Effector CD8-positive, alpha-beta T cell (primary cell): ENCODE measurements at regions not wholly inside any gene's neighbourhood (a gene's known extent, or its start where the extent isn't known, plus 50 kb on each side); places are given as distances from the start of the nearest gene placed in this dataset.

ENCODE experiments used
- DNase-seq: peaks from one replicate; lab custom pipeline; 2025; lab: John Stamatoyannopoulos, UW

DNA sequence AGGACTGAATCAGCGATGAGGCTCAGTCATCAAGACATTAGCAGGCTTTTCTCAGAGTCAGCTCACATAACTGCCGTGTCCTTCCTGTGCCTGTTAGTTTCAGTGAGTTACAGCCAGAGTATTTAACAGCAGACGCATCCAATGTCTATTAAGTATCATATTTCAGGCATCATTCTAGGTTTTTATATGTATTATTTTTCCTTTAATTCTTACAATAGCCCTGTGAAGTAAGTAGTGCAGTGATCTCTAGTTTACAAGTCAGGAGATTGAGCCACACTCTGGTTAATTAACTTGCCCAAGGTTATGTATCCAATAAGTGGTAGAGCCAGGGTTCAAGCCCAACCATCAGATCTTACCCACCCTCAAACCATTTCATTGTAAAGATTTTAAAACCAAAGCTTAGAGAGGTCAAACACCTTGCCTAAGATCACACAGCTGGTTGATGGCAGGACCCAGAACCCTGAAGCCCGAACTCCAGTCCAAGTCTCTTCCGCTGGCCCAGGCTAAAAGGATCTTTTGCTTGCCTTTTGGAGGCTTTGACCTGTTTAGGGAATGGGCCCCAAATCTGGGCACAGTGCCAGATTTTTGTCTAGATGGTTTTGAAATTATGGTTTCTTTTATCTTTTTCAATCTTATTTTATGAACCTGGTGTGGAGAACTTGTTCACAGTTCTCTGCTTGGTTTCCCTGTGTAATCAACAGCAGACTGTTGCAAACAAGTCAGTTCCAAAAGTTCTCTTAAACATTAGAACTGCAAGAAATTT is 261.2 kb upstream of the CLINT1 start:
- no peak for DNase-seq

- no peak for DNase-seq
These were observed 258.7 kb upstream of the CLINT1 start for GRCh38 chr5:158117467-158118160.

DNA sequence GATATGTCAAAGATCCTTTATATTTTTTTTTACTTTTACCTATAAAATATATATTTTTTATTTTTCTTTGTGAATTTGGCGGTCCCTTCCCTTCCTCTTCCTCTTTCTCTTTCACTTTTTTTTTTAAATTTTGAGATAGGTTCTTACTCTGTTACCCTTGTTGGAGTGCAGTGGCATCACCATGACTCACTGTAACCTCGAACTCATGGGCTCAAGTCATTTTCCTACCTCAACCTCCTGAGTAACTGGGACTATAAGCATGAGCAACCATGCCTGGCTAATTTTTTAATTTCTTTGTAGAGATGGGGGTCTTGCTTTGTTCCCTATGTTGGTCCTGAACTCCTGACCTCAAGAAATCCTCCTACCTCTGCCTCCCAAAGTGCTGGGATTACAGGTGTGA is 258.0 kb upstream of the CLINT1 start:
- DNase-seq: no peak

- DNase-seq: no peak
These were observed 256.5 kb upstream of the CLINT1 start for GRCh38 chr5:158115468-158115867.

DNA sequence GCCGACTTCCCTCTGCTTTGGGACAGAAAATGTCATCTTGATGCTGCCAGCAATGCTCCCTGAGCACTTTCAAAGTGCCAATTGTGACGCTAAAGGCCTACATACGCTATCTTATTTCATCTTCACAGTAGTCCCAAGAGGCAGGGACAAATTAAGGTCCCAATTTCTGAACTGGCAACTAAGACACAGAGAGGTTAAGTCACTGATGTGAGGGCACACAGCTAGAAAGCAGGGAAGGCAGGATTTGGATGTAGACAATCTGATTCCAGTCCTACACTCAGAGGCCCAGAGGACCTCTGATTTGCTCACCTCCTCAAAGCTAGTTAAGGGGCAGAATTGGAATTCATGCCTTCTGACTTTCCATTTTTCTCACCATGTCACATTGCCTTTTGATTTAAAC is 249.2 kb upstream of the CLINT1 start:
- DNase-seq: no peak

GRCh38 chr5:158100373-158100888 is 241.5 kb upstream of the CLINT1 start:
- DNase-seq: no peak

- DNase-seq: no peak
These were observed 240.7 kb upstream of the CLINT1 start for GRCh38 chr5:158099571-158100105.

- DNase-seq: no peak
These were observed 237.9 kb upstream of the CLINT1 start for GRCh38 chr5:158096835-158097234.

DNA sequence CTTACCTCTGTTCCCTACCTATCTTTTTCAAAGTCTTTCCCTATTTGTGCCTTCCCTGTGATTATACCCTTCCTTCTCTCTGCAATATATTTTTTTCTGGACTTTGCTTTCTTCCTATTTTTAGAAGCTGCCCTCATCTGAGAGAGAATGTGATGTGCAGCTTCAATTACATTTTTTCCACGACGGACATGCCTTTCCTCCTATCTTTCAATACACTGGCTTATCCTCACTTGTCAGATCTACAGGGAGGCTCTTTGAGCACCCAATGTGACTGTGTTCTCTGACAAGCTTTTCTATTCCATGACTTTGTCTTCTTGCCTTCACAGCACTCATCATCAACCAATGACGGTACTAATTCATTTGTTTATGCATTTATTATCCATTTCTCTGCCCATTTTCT is 227.9 kb upstream of the CLINT1 start:
- no peak for DNase-seq

DNA sequence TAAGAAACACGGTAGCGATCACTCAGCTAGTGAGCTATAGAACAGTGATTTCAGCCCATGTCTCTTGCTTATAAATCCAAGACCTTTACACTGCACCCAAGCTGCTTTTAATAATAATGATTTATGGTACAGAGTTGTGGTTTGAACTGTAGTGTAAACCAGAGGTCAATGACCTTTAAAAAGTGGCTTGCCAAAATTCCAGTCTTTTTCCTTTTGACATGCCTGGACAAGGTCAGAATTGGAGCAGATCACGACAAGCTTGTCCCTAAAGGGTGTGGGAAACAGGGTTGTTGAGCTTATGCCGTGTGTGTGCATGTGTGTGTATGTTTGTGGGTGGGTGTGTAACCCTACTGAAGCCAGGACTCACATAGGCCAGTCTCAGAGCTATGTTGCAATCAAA is 225.3 kb upstream of the CLINT1 start:
- no peak for DNase-seq

DNA sequence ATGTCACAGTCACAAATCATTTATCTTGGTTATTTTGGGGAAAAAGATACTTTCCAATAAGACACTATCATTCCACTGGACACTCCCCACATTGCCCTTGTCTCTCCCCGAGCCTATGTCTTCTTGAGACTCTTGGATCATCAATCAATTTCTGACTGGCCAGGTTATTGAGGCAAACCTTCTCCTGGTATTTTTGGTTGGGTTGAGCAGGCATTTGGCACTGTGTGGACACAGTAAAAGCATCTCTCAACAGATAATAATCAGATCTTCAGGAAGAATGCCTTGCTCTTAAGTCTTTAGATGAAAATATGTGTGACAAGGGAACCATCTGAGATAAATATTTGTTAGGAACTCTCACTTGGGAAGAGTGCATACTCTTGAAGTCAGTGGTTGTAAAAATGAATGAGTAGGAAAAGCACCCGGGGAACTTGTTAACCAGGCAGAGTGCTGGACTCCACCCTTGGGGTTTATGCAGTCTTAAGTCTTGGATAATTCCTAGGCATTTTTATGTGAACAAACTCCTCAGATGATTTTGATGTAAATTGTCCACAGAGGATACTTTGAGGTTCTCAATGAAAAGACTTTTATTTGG is 223.8 kb upstream of the CLINT1 start:
- DNase-seq: no peak

DNA sequence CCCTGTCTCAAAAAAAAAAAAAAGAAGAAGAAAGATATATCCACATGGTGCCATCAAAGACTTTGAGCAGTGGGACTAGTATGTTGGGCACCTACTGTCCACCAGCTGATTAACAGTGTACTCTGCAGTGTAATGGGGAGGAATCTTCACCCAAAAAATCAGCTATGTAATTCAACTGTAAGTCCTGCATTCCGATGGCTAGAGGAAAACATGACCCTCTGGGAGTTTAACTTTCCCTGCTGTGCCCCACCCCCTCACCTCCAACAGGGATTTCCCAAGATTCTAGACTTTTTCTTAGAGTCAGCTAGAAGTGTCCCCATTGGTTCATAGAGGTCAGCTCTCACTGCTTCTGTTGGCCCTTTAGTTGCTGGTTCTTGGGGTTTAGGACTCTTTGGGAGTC is 221.2 kb upstream of the CLINT1 start:
- DNase-seq: no peak

DNA sequence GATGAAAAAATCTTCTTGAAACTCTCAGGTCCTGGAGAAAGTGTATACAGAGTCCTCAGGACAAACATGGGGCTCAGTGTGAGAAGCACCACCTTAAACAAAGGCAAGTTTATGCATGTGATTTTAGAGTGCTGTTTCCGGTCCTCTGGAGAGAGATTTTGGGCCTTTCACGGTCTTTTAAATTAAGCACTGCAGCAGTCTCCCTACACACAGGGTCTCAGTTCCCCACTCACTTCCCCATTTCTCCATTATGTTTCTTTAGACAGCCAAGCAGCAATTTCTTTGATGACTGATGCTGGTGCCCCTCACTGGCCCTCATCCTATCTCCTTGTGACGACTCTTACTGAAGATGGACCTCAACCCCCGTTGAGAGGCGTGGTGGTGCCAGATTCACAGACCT is 220.2 kb upstream of the CLINT1 start:
- no peak for DNase-seq

GRCh38 chr5:158074992-158075769 is 216.2 kb upstream of the CLINT1 start:
- DNase-seq: no peak

GRCh38 chr5:158074597-158074991 is 215.6 kb upstream of the CLINT1 start:
- DNase-seq: no peak

- no peak for DNase-seq
These were observed 211.9 kb upstream of the CLINT1 start for GRCh38 chr5:158070859-158071258.

- no peak for DNase-seq
These were observed 210.9 kb upstream of the CLINT1 start for GRCh38 chr5:158069838-158070237.

DNA sequence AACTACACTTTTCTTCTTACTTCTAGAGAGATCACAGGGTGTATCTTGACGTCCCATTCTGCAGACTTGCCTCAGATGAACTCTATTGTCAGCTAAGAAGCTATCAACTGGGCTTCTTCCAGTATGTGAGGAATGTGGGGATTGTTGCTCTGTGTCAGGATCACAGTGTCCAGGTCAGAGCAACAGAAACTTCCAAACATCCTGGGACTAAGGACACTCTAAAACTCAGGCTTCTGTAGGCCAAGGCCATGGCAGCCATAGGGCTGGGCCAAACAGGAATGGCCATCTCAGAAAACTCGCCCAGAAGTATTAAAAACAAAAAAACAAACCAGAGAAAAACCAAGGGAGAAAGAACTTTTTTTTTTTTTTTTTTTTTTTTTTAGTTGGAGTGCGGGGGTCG is 210.0 kb upstream of the CLINT1 start:
- DNase-seq: no peak

DNA sequence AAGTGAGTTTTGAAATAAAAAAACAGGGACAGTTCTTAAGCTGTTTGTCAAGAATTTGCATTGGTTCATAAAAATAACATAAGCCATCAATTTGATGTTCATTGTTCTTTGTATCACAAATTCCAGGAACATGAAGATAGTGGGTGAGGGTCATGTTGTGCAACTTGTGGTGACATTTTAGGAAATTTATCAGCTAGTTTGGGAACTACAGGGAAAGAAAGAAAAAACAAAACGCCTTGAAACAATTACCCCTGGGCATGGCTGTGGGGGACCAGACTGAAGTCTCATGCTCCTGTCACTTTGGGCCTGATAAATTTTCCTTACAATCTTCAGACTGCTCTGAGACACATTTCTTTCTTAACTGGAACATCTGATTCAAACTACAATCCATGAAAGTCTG is 207.1 kb upstream of the CLINT1 start:
- DNase-seq: no peak

- DNase-seq: no peak
These were observed 205.6 kb upstream of the CLINT1 start for GRCh38 chr5:158064334-158065123.

DNA sequence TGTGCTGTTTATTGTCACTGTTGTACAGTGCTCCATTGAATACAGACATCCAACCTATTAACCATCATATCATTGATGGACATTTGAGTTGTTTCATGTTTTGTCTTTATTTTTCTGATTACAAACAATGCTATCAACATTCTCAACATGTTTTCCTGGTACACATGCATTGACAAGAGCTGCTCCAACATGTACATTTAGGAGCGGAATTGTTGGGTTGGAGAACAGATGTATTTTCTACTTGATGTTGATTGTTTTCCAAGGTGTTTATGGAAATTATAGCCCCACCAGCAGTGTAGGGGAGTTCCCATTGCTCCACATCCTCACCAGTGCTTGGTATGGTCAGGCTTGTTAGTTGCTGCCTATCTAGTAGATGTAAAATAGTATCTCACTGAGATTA is 204.1 kb upstream of the CLINT1 start:
- no peak for DNase-seq
